ENCODE measurements at regions not wholly inside any gene's neighbourhood (a gene's known extent, or its start where the extent isn't known, plus 50 kb on each side); places are given as distances from the start of the nearest gene placed in this dataset.

DNA sequence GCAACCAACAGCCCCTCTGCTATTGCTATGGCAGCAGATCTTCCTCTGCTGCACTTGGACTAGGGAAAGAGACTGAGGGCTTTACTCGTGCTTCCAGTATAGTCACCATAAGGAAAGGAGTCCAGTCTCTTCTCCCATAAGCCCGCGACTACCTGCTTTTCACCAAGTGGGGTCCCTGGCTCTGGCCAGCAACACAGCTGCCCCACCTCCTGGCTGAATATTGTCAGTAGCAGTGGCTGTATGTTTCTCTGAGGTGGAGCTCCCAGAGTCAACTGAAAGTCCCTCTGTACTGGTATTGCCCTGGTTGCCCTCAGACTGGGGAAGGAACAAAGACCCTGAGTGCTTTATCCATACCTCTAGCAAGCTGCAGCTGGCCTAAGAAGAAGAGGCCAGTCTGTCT, 719.6 kb downstream of the SQOR start:
- TF ChIP-seq, protein P1, sequence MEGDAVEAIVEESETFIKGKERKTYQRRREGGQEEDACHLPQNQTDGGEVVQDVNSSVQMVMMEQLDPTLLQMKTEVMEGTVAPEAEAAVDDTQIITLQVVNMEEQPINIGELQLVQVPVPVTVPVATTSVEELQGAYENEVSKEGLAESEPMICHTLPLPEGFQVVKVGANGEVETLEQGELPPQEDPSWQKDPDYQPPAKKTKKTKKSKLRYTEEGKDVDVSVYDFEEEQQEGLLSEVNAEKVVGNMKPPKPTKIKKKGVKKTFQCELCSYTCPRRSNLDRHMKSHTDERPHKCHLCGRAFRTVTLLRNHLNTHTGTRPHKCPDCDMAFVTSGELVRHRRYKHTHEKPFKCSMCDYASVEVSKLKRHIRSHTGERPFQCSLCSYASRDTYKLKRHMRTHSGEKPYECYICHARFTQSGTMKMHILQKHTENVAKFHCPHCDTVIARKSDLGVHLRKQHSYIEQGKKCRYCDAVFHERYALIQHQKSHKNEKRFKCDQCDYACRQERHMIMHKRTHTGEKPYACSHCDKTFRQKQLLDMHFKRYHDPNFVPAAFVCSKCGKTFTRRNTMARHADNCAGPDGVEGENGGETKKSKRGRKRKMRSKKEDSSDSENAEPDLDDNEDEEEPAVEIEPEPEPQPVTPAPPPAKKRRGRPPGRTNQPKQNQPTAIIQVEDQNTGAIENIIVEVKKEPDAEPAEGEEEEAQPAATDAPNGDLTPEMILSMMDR (IDR thresholded peaks at IDR 0.05), result no peak
- no peak for TF ChIP-seq ZFX (IDR thresholded peaks at IDR 0.05; ENCODE audit: borderline replicate concordance)
- H3K27ac ChIP-seq, result no peak overlapping the region

DNA sequence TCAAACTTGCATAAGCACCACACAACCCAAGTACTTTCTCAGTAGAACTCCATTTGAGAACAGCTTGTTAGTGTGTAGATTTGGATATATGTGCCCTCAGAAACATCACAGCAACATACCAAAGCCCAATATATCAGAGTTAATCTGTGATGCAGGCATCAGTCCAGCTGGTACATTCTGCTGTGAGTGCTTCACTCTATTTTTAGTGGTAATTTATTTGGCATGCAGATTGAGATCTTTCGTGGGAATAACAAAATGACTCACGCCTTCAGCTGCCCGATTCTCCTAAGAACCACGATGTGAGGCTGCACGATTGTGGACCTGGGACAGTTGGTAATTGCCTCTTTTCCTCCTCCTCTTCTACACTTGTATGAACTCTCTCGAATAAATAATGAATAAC, 730.7 kb downstream of the SQOR start:
- TF ChIP-seq ZFX (IDR thresholded peaks at IDR 0.05; ENCODE audit: borderline replicate concordance), result no peak
- TF ChIP-seq, protein P1 (IDR thresholded peaks at IDR 0.05), result no peak
- no peak overlapping the region for H3K27ac ChIP-seq

DNA sequence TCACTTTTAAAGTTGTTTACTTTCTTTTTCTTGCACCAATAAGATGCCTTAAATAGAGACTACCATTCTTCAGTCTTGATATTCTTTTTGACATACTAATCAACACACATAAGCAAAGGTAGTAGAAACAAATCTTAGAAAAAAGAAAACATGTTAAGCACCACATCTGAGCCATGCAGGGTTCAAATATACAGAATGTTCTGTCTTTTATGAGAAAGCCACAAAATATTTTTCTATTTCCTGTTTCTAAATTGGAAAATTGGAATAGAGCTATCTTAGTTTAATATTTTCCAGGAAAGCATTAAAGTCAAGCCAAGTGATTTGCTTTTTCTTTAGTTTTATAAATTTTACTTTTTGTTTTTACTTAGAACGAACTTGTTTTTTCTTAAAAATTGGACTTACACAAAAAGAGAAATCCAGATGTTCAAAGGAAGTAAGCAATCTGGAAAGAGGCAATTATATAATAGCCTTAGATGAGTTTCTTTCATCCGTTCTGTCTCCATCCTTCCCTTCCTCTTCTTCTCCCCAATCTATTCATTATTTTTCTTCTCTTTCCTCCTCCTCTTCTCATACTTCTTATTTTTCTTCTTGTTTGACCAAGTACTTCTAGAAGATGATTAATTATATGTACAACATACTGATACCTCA, 731.7 kb downstream of the SQOR start:
- no peak overlapping the region for H3K27ac ChIP-seq
- TF ChIP-seq, protein P1 (IDR thresholded peaks at IDR 0.05), result no peak
- no peak for TF ChIP-seq ZFX (IDR thresholded peaks at IDR 0.05; ENCODE audit: borderline replicate concordance)

DNA sequence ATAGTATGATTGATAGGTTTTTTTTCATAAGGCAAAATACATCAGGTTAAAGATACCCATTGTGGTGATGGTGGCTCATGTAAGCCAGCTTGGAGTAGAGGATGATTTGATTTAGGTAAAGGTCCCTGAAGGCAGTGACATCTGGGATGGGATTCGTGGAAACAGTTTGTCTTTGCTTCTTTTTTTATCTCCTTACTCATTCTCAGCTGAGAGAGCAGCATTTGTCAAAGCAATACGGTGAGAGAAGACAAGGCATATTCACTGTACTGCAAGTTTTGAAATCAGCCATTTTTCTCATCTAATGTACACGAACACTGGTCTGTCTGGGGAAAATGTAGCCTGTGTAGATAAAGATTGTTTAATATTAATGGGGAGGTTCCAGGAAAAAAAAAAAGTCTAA, 749.1 kb downstream of the SQOR start:
- H3K27ac ChIP-seq, result no peak overlapping the region
- TF ChIP-seq ZFX (IDR thresholded peaks at IDR 0.05; ENCODE audit: borderline replicate concordance), result no peak
- TF ChIP-seq, protein P1 (IDR thresholded peaks at IDR 0.05), result no peak

DNA sequence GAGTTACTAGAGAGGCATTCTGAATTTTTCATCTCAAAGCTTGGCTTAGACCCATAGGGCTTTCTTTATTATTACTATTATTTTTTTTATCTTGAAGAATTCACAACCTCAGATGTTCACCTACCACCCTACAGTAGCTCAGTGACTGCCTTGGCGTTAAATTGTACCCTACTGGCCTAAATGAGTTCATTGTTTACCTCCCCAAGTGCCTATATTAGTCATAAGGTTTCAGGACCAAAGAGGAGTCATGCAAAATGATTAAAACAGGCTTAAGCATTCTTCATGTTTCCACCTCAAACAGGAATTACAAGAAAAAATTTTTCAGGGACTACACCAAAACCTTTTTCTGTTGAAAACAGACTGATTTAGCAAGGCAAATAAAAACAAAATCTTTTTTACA, 751.5 kb downstream of the SQOR start:
- H3K27ac ChIP-seq, result no peak overlapping the region
- TF ChIP-seq, protein P1 (IDR thresholded peaks at IDR 0.05), result no peak
- no peak for TF ChIP-seq ZFX (IDR thresholded peaks at IDR 0.05; ENCODE audit: borderline replicate concordance)

DNA sequence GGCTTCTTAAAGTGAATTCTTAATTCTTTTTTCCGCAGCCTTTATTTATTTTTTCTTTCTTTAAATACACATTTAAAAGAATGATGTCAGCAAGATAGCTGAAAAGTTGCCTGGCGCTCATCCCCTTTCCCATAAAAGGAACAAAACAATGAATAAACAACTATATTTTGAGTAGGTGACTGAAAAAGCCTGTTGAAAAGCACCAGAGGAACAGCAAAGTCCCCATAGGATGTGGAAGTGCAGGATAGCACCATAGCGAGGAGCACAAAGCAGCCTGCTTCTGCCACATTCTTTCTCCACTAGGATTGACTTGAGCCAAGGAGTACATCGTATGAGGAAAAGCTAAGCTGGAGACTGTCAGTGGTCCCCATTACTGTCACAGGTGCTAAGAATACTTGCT, 754.9 kb downstream of the SQOR start:
- TF ChIP-seq ZFX (IDR thresholded peaks at IDR 0.05; ENCODE audit: borderline replicate concordance), result no peak
- TF ChIP-seq, protein P1 (IDR thresholded peaks at IDR 0.05), result no peak
- no peak overlapping the region for H3K27ac ChIP-seq

DNA sequence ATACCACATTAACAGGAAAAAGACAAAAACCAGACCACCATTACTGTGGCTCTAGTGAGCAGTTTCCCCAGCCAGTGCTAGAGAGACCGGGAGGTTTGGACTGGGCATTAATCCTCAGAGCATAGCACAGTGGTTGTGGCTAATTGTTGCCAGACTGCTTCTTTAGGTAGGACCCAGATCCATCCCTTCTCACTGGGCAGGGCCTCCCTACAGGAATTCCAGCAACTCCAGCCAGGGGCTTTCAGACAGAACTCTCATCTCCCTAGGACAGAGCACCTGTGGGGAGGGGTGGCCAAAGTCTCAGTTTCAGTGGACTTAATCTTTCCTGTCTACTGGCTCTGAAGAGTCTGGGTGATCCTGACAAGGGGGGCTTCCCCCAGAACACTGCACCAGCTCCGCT, 759.6 kb downstream of the SQOR start:
- TF ChIP-seq, protein P1 (IDR thresholded peaks at IDR 0.05), result no peak
- no peak for TF ChIP-seq ZFX (IDR thresholded peaks at IDR 0.05; ENCODE audit: borderline replicate concordance)
- no peak overlapping the region for H3K27ac ChIP-seq
